Gastroesophageal sphincter (tissue), 4 donors: ENCODE measurements at regions not wholly inside any gene's neighbourhood (a gene's known extent, or its start where the extent isn't known, plus 50 kb on each side); places are given as distances from the start of the nearest gene placed in this dataset.

Experiments used
- ATAC-seq: fragments of 150-250 bp; one replicate; pipeline ENCODE4 v1.9.1; 2016; ENCODE audit warnings: mild to moderate bottlenecking, moderate library complexity
- H3K27ac ChIP-seq, 4 donors: fragments of 200-600 bp; sonication (generic) in 3 of 4; 1 replicate in 3 of 4; 2 replicates in 1 of 4; pipeline ENCODE4 v1.5.1; 2016 to 2019
- H3K27me3 ChIP-seq: fragments of 200-600 bp; sonication (generic); one replicate; pipeline ENCODE4 v1.5.1; 2019
- H3K36me3 ChIP-seq, 2 donors: fragments of 200-600 bp; sonication (generic); one replicate each; pipeline ENCODE4 v1.5.1; 2019; ENCODE audit warnings: control low read depth in 1 of 2
- H3K4me1 ChIP-seq, 3 donors: fragments of 200-600 bp; sonication (generic); 1 replicate in 2 of 3; 2 replicates in 1 of 3; pipeline ENCODE4 v1.5.1; 2016 to 2019; ENCODE audit warnings: control low read depth in 2 of 3
- H3K4me3 ChIP-seq, 2 donors: fragments of 200-600 bp; sonication (generic); one replicate each; pipeline ENCODE4 v1.5.1; 2019; ENCODE audit warnings: mild to moderate bottlenecking in 1 of 2, moderate library complexity in 1 of 2
- H3K9me3 ChIP-seq, 3 donors: fragments of 200-600 bp; sonication (generic); one replicate each; pipeline ENCODE4 v1.5.1; 2017 to 2019; ENCODE audit warnings: control low read depth in 2 of 3
- EP300 ChIP-seq: sonication (generic); formaldehyde crosslinking; IDR thresholded peaks from one replicate; pipeline ENCODE4 v1.6.1; 2017; ENCODE audit warnings: antibody characterized with exemption, mild to moderate bottlenecking
- POLR2A ChIP-seq, 2 donors: fragments of 450-650 bp; IDR thresholded peaks; one replicate each; pipeline ENCODE4 v1.6.1; 2017; ENCODE audit warnings: antibody characterized with exemption in 2 of 2, mild to moderate bottlenecking in 2 of 2, moderate library complexity in 1 of 2
- POLR2AphosphoS5 ChIP-seq: sonication (generic); formaldehyde crosslinking; IDR thresholded peaks from one replicate; pipeline ENCODE4 v1.6.1; 2017; ENCODE audit warnings: antibody characterized with exemption
- WGBS, 2 donors: methylation state at CpG; one replicate each; pipeline ENCODE4 v1.1.5; 2018; ENCODE audit warnings: low coverage in 1 of 2; 5-methylcytosine and 5-hydroxymethylcytosine counted together
- TF ChIP-seq, protein P1 (sequence below), 4 experiments: fragments of 200-600 bp in 2 of 4; fragments of 450-650 bp in 2 of 4; sonication (generic) in 1 of 4; IDR thresholded peaks; one replicate each; pipeline ENCODE4 v1.5.1; 2017 to 2019; ENCODE audit warnings: antibody characterized with exemption in 4 of 4, mild to moderate bottlenecking in 2 of 4, moderate library complexity in 2 of 4

DNA sequence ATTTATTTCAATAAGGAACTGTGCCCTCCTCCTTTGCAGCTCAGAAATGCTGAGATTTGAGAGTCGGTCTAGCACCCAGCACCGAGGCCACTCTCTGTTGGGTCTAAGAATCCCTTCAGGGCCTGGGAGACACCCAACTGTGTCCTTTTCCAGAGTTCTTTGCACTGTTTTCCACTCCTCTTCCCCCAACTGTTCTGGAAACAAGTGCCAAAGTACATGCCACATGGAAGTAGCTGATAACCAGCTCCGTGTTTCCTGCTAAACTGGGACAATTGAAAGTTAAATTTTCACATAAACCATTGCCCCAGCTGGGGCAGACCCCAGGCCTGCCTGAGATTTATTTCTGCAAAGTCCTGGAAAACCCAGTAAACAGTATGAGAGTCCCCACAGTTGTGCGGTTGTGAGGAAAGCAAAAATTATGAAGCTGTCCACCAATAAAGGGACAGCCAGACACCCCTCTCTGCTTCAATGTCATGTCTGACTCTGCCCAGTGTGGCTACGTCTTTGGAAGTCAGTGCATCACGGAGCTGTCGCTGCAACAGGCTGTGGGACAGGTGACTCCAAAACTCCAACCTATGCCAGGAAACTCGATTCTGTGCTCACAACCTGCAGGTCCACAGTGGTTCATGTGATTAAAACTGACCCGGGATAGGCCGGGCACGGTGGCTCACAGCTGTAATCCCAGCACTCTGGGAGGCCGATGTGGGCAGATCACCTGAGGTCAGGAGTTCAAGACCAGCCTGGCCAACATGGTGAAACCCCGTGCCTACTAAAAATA, 178.0 kb upstream of the AFDN start:
- Histone ChIP-seq H3K4me3 (no peak overlapping the region), H3K36me3 (no peaks in the 10 kb centered on the region), H3K27ac (no peak overlapping the region), H3K4me1 (peaks cover 0 to 11% (median 0%) of the 10 kb centered on the region in 3 donors), H3K9me3 (no peaks in the 10 kb centered on the region), H3K27me3 (peaks cover 27% of the 10 kb centered on the region)
- 83 to 93% methylated on average over 2 to 8 of the region's 13 CpGs for WGBS, 2 donors
- no peak for TF ChIP-seq POLR2AphosphoS5
- no peak for TF ChIP-seq POLR2A (IDR thresholded peaks at IDR 0.05)
- no peak for TF ChIP-seq EP300
- TF ChIP-seq, protein P1, sequence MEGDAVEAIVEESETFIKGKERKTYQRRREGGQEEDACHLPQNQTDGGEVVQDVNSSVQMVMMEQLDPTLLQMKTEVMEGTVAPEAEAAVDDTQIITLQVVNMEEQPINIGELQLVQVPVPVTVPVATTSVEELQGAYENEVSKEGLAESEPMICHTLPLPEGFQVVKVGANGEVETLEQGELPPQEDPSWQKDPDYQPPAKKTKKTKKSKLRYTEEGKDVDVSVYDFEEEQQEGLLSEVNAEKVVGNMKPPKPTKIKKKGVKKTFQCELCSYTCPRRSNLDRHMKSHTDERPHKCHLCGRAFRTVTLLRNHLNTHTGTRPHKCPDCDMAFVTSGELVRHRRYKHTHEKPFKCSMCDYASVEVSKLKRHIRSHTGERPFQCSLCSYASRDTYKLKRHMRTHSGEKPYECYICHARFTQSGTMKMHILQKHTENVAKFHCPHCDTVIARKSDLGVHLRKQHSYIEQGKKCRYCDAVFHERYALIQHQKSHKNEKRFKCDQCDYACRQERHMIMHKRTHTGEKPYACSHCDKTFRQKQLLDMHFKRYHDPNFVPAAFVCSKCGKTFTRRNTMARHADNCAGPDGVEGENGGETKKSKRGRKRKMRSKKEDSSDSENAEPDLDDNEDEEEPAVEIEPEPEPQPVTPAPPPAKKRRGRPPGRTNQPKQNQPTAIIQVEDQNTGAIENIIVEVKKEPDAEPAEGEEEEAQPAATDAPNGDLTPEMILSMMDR (IDR thresholded peaks at IDR 0.05), result no peak
- ATAC-seq, result no peak

- Histone ChIP-seq H3K27me3 (peaks cover 27% of the 10 kb centered on the region), H3K36me3 (no peaks in the 10 kb centered on the region), H3K4me3 (no peak overlapping the region), H3K4me1 (peaks cover 0 to 11% (median 0%) of the 10 kb centered on the region in 3 donors), H3K27ac (no peak overlapping the region), H3K9me3 (no peaks in the 10 kb centered on the region)
- WGBS, 2 donors, result 93 to 100% methylated on average over 3 to 8 of the region's 8 CpGs
- no peak for ATAC-seq
- TF ChIP-seq, protein P1 (IDR thresholded peaks at IDR 0.05), result no peak
- TF ChIP-seq POLR2A (IDR thresholded peaks at IDR 0.05), result no peak
- TF ChIP-seq POLR2AphosphoS5, result no peak
- no peak for TF ChIP-seq EP300
Measured at GRCh38 chr6:167649476-167649875, 177.2 kb upstream of the AFDN start.

- H3K27me3 ChIP-seq, result peaks cover 27% of the 10 kb centered on the region
- H3K4me3 ChIP-seq, result no peak overlapping the region
- H3K36me3 ChIP-seq, result no peaks in the 10 kb centered on the region
- WGBS, 2 donors, result 10 to 31% methylated on average over 8 to 12 of the region's 12 CpGs
- no peak overlapping the region for H3K27ac ChIP-seq
- ATAC-seq, result no peak
- peaks cover 0 to 11% (median 0%) of the 10 kb centered on the region in 3 donors for H3K4me1 ChIP-seq
- TF ChIP-seq POLR2AphosphoS5 (no peak), POLR2A (IDR thresholded peaks at IDR 0.05) (no peak), EP300 (no peak)
- TF ChIP-seq, protein P1 (IDR thresholded peaks at IDR 0.05), result no peak
- no peaks in the 10 kb centered on the region for H3K9me3 ChIP-seq
Measured at GRCh38 chr6:167650730-167651317, 175.9 kb upstream of the AFDN start.

DNA sequence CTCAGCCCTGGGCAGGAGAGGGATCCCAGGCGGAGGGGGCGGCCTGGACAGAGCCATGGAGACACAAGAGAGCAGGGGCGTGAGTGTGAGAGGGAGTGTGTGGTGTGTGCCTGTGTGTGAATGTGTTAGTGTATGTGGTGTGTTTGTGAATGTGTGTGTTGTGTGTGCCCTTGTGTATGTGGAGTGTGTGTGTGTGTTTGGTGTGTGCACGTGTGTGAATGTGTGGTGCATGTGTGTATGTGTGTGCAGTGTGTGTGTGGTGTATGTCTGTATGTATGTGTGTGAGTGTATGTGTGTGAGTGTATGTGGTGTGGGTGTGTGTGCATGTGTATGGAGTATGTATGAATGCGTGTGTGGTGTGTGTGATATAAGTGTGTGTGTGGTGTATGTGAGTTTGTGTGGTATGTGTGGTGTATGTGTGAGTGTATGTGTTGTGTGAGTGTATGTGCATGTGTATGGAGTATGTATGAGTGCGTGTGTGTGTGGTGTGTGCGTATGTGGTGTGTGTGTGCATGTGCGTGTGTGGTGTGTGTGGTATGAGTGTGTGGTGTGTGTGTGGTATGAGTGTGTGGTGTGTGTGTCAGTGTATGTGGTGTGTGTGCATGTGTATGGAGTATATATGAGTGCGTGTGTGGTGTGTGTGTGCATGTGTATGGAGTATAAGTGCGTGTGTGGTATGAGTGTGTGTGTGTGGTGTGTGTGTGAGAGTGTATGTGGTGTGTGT, 175.2 kb upstream of the AFDN start:
- ATAC-seq, result no peak
- Histone ChIP-seq H3K9me3 (no peaks in the 10 kb centered on the region), H3K27me3 (peaks cover 27% of the 10 kb centered on the region), H3K4me3 (no peak overlapping the region), H3K36me3 (no peaks in the 10 kb centered on the region), H3K27ac (no peak overlapping the region), H3K4me1 (peaks cover 0 to 11% (median 0%) of the 10 kb centered on the region in 3 donors)
- WGBS, 2 donors, result 72 to 73% methylated on average over 7 to 10 of the region's 10 CpGs
- TF ChIP-seq, protein P1 (IDR thresholded peaks at IDR 0.05), result no peak
